B cell (primary cell): ENCODE measurements at regions not wholly inside any gene's neighbourhood (a gene's known extent, or its start where the extent isn't known, plus 50 kb on each side); places are given as distances from the start of the nearest gene placed in this dataset.

Source experiments
- ATAC-seq: fragments of 200-7000 bp; cut with Tn5 transposase; one replicate; pipeline ENCODE4 v1.10.0; 2021; ENCODE audit warnings: low read depth, mild to moderate bottlenecking, moderate number of reproducible peaks, moderate library complexity
- CTCF ChIA-PET: fragments of 350-600 bp; sonication (Branson Sonifier 250); formaldehyde crosslinking; loops from one replicate; lab custom pipeline; 2021; ENCODE audit warnings: antibody characterized with exemption, inconsistent platforms; lab: Charles Lee
- POLR2A ChIA-PET: fragments of 350-600 bp; sonication (Branson Sonifier 250); formaldehyde crosslinking; loops from one replicate; lab custom pipeline; 2021; ENCODE audit warnings: antibody characterized with exemption; lab: Charles Lee
- DNase-seq: peaks from one replicate; pipeline ENCODE4 v3.0.0; 2013
- H2AFZ ChIP-seq: 2 replicates; pipeline ENCODE4 v1.6.1; 2012; ENCODE audit warnings: mild to moderate bottlenecking, low read depth, low read length; ENCODE audit not compliant: insufficient read depth, poor library complexity, severe bottlenecking
- H3K27ac ChIP-seq, 2 donors: 1 replicate in 1 of 2; 2 replicates in 1 of 2; pipeline ENCODE4 v1.5.1; 2012 to 2013; ENCODE audit warnings: low read length in 2 of 2, mild to moderate bottlenecking in 2 of 2, moderate library complexity in 1 of 2
- H3K27me3 ChIP-seq, 4 experiments: fragments of 200-600 bp in 1 of 4; sonication (generic) in 1 of 4; replicated peaks in 1 of 4; 1 replicate in 2 of 4; 2 replicates in 2 of 4; pipeline versions ENCODE4 v1.6.1 to v1.7.0; 2013 to 2016; ENCODE audit warnings: low read length in 3 of 4, mild to moderate bottlenecking in 2 of 4, mixed read lengths in 1 of 4, moderate library complexity in 1 of 4; ENCODE audit not compliant: insufficient read depth in 4 of 4, control insufficient read depth in 3 of 4; ENCODE audit errors: control extremely low read depth in 1 of 4
- H3K36me3 ChIP-seq, 2 experiments: replicated peaks in 1 of 2; 1 replicate in 1 of 2; 2 replicates in 1 of 2; pipeline versions ENCODE4 v1.6.1 to v1.7.1; 2013; ENCODE audit warnings: low read length in 1 of 2; ENCODE audit not compliant: insufficient read depth in 2 of 2, control insufficient read depth in 1 of 2; ENCODE audit errors: control extremely low read depth in 1 of 2, extremely low read depth in 1 of 2
- H3K4me1 ChIP-seq, 2 donors: fragments of 200-600 bp in 1 of 2; sonication (generic) in 1 of 2; 1 replicate in 1 of 2; 2 replicates in 1 of 2; pipeline versions ENCODE4 v1.5.1 to v1.6.1; 2013 to 2017; ENCODE audit warnings: low read length in 2 of 2; ENCODE audit not compliant: control insufficient read depth in 2 of 2, insufficient read depth in 2 of 2
- H3K4me2 ChIP-seq: replicated peaks from 2 replicates; pipeline ENCODE3; 2012; ENCODE audit warnings: mild to moderate bottlenecking, low read depth, low read length; ENCODE audit not compliant: poor library complexity, severe bottlenecking
- H3K4me3 ChIP-seq, 5 experiments: fragments of 200-600 bp in 1 of 5; sonication (generic) in 1 of 5; 1 replicate in 3 of 5; 2 replicates in 2 of 5; pipeline versions ENCODE4 v1.5.1 to v1.7.0; 2011 to 2016; ENCODE audit warnings: low read length in 4 of 5, mild to moderate bottlenecking in 4 of 5, low read depth in 2 of 5, control low read depth in 1 of 5, moderate library complexity in 1 of 5; ENCODE audit not compliant: insufficient read depth in 1 of 5; ENCODE audit errors: control extremely low read depth in 1 of 5, extremely low read depth in 1 of 5
- H3K79me2 ChIP-seq: fragments of 200-600 bp; sonication (generic); one replicate; pipeline ENCODE4 v1.6.0; 2016; ENCODE audit warnings: low read length; ENCODE audit not compliant: control insufficient read depth, insufficient read depth
- H3K9ac ChIP-seq: fragments of 200-600 bp; sonication (generic); 2 replicates; pipeline ENCODE4 v1.6.1; 2017; ENCODE audit warnings: mild to moderate bottlenecking, low read length, moderate library complexity
- H3K9me3 ChIP-seq, 3 donors: one replicate each; pipeline versions ENCODE4 v1.6.1 to v1.7.1; 2013; ENCODE audit warnings: low read length in 2 of 3; ENCODE audit not compliant: control insufficient read depth in 2 of 3, insufficient read depth in 1 of 3; ENCODE audit errors: control extremely low read depth in 1 of 3
- H4K20me1 ChIP-seq: 2 replicates; pipeline ENCODE4 v1.6.0; 2012; ENCODE audit warnings: mild to moderate bottlenecking, low read length; ENCODE audit not compliant: insufficient read depth, control insufficient read depth, poor library complexity, severe bottlenecking
- H3K27ac Mint-ChIP-seq: one replicate; pipeline ENCODE4 v1.8.0; 2021; ENCODE audit warnings: mixed read lengths
- H3K27me3 Mint-ChIP-seq: one replicate; pipeline ENCODE4 v1.8.0; 2021; ENCODE audit warnings: mixed read lengths
- H3K4me1 Mint-ChIP-seq: one replicate; pipeline ENCODE4 v1.8.0; 2021; ENCODE audit warnings: mixed read lengths
- H3K4me3 Mint-ChIP-seq: one replicate; pipeline ENCODE4 v1.8.0; 2021; ENCODE audit warnings: mixed read lengths
- H3K9me3 Mint-ChIP-seq: one replicate; pipeline ENCODE4 v1.8.0; 2022; ENCODE audit warnings: mixed read lengths; ENCODE audit not compliant: insufficient read depth
- CTCF ChIP-seq: fragments of 200-600 bp; IDR thresholded peaks from one replicate; pipeline ENCODE4 v1.8.0; 2022; ENCODE audit warnings: antibody characterized with exemption, mild to moderate bottlenecking
- EZH2 ChIP-seq: IDR thresholded peaks from 2 replicates; pipeline ENCODE4 v1.6.1; 2012; ENCODE audit warnings: borderline replicate concordance, low read depth, mild to moderate bottlenecking, moderate library complexity, low read length; ENCODE audit not compliant: insufficient read depth, poor library complexity, severe bottlenecking
- WGBS: methylation state at CpG from one replicate; pipeline ENCODE4 v1.1.5; 2013; ENCODE audit warnings: missing lambda C conversion rate; ENCODE audit not compliant: insufficient coverage; 5-methylcytosine and 5-hydroxymethylcytosine counted together
- intact Hi-C: fragments of 100-400 bp; cut with micrococcal nuclease; formaldehyde crosslinking; loops from one replicate; pipeline ENCODE4 v1.10.0; 2022

DNA sequence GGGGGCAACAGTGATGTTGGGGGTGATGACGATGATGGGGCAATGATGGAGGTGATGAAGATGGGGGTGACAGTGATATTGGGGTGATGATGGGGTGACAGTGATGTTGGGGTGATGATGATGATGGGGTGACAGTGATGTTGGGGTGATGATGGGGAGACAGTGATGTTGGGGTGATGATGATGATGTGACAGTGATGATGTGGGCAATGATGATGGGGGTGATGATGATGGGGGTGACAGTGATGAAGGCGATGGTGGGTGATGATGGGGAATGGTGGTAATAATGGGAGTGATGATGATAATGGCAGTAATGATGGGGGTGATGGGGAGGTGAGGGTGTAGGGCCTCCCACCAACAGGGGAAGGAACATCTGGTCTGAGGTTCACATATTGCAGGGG, 150.6 kb downstream of the ERMARD start:
- H3K4me3 Mint-ChIP-seq = no peak overlapping the region
- DNase-seq (no peak), ATAC-seq (no peak)
- peaks cover 13% of the 10 kb centered on the region for H3K27me3 Mint-ChIP-seq
- intact Hi-C loops = no loop called here
- TF ChIP-seq CTCF = no peak
- no peak for TF ChIP-seq EZH2
- Histone ChIP-seq H3K4me1 (peaks cover 3 to 6% of the 10 kb centered on the region in 2 donors), H3K36me3 (no peaks in the 10 kb centered on the region), H3K27me3 (no peaks in the 10 kb centered on the region), H2AFZ (no peak overlapping the region), H3K4me3 (no peak overlapping the region), H4K20me1 (no peaks in the 10 kb centered on the region), H3K4me2 (no peak overlapping the region), H3K27ac (no peak overlapping the region), H3K79me2 (no peaks in the 10 kb centered on the region), H3K9me3 (peaks cover 0 to 17% (median 0%) of the 10 kb centered on the region in 3 donors), H3K9ac (no peak overlapping the region)
- no peak overlapping the region for H3K27ac Mint-ChIP-seq
- H3K4me1 Mint-ChIP-seq = peaks cover 2% of the 10 kb centered on the region
- ChIA-PET CTCF (no interaction called here), POLR2A (no interaction called here)
- WGBS = 96% methylated on average over 2 of the region's 2 CpGs
- H3K9me3 Mint-ChIP-seq = no peaks in the 10 kb centered on the region

- no peaks in the 10 kb centered on the region for H3K4me1 Mint-ChIP-seq
- H3K9me3 ChIP-seq = peaks cover 0 to 14% (median 0%) of the 10 kb centered on the region in 3 donors
- no peaks in the 10 kb centered on the region for H3K36me3 ChIP-seq
- CTCF ChIA-PET = no interaction called here
- no peak for DNase-seq
- H3K9me3 Mint-ChIP-seq = no peaks in the 10 kb centered on the region
- H3K27ac Mint-ChIP-seq = peak overlapping the region; percentile 50
- H3K4me3 ChIP-seq = no peak overlapping the region
- no peaks in the 10 kb centered on the region for H4K20me1 ChIP-seq
- no peak overlapping the region for H2AFZ ChIP-seq
- H3K4me2 ChIP-seq = no peak overlapping the region
- H3K4me3 Mint-ChIP-seq = no peak overlapping the region
- no peak overlapping the region for H3K9ac ChIP-seq
- no peaks in the 10 kb centered on the region for H3K27me3 ChIP-seq
- WGBS = 78% methylated on average over 20 of the region's 24 CpGs
- ATAC-seq = no peak
- TF ChIP-seq EZH2 (no peak), CTCF (no peak)
- H3K4me1 ChIP-seq = no peaks in the 10 kb centered on the region
- intact Hi-C loops = no loop called here
- no peaks in the 10 kb centered on the region for H3K79me2 ChIP-seq
- POLR2A ChIA-PET = no interaction called here
- peaks cover 13% of the 10 kb centered on the region for H3K27me3 Mint-ChIP-seq
- H3K27ac ChIP-seq = no peak overlapping the region
Observed at GRCh38 chr6:169899481-169900145, 148.2 kb downstream of the ERMARD start.
